ENCODE measurements at regions not wholly inside any gene's neighbourhood (a gene's known extent, or its start where the extent isn't known, plus 50 kb on each side); places are given as distances from the start of the nearest gene placed in this dataset.

DNA sequence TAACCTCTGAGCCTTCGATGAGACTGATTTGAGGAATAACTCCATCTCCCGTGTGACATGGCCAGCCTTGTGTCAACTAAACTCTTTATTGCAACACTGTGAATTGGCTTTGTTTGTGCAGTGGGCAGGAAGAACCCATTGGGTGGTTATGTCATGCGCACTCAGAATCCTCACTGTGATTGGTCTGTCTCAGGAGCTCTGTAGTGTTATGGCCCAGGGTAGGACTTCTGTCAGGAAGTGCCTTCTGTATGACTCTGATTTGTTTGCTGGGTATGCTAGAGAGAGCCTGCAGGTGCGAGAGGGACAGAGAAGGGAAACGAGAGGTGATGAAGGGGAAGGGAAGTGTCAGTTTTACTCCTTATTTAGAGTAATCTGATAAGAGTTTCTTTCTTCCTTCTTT is 71.5 kb upstream of the DCD start:
- TF ChIP-seq RAD21 (IDR thresholded peaks at IDR 0.05; ENCODE audit: low read depth) (no peak), TAF1 (IDR thresholded peaks at IDR 0.05; ENCODE audit: low read depth) (no peak), CEBPB (IDR thresholded peaks at IDR 0.05) (no peak), NFIC (IDR thresholded peaks at IDR 0.05) (no peak), EP300 (IDR thresholded peaks at IDR 0.05; ENCODE audit: borderline replicate concordance) (no peak)
- TF ChIP-seq, protein P1, sequence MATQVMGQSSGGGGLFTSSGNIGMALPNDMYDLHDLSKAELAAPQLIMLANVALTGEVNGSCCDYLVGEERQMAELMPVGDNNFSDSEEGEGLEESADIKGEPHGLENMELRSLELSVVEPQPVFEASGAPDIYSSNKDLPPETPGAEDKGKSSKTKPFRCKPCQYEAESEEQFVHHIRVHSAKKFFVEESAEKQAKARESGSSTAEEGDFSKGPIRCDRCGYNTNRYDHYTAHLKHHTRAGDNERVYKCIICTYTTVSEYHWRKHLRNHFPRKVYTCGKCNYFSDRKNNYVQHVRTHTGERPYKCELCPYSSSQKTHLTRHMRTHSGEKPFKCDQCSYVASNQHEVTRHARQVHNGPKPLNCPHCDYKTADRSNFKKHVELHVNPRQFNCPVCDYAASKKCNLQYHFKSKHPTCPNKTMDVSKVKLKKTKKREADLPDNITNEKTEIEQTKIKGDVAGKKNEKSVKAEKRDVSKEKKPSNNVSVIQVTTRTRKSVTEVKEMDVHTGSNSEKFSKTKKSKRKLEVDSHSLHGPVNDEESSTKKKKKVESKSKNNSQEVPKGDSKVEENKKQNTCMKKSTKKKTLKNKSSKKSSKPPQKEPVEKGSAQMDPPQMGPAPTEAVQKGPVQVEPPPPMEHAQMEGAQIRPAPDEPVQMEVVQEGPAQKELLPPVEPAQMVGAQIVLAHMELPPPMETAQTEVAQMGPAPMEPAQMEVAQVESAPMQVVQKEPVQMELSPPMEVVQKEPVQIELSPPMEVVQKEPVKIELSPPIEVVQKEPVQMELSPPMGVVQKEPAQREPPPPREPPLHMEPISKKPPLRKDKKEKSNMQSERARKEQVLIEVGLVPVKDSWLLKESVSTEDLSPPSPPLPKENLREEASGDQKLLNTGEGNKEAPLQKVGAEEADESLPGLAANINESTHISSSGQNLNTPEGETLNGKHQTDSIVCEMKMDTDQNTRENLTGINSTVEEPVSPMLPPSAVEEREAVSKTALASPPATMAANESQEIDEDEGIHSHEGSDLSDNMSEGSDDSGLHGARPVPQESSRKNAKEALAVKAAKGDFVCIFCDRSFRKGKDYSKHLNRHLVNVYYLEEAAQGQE (IDR thresholded peaks at IDR 0.05; ENCODE audit: low read depth) = no peak

All from Ishikawa (cell line).